HuH-7 (cell line): ENCODE measurements at regions not wholly inside any gene's neighbourhood (a gene's known extent, or its start where the extent isn't known, plus 50 kb on each side); places are given as distances from the start of the nearest gene placed in this dataset.

Experiments
- DNase-seq: peaks from one replicate; pipeline ENCODE4 v3.0.0; 2011; ENCODE audit warnings: low spot score

DNA sequence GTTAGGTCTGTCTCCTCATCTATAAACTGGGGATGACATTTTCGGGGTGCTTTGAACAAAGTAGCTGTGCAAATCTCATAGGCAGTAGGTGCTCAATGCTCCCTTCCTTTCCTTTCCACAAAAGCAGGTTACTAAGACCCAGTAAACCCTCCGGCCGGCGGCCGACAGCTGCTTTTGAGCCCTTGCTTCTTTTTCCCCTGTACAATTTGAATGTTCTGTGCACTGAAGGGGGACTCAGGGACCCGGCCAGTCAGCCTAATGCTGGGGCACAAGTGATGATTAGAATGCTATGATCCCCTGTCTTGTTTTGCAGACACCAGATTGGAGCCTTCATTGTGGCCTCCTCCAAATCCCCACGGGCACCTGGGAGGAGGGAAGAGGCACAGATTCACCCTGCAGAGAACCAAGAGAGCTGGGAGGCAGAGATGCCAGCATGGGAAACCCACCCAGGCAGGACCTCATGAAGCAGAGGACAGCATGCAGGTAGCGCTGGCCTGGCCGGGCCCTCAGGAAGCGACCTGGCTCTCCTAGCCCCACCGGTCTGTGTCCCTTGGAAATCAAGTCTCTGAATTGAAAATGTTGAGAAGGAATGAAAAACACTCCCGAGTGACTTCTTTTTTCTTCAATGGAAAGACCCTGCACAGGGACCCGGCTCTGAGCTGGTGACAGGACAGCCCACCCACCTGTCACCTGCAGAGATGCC is 128.6 kb upstream of the HDAC4 start:
- DNase-seq = no peak

- no peak for DNase-seq
Observed at GRCh38 chr2:239528883-239529282, 128.1 kb upstream of the HDAC4 start.

DNA sequence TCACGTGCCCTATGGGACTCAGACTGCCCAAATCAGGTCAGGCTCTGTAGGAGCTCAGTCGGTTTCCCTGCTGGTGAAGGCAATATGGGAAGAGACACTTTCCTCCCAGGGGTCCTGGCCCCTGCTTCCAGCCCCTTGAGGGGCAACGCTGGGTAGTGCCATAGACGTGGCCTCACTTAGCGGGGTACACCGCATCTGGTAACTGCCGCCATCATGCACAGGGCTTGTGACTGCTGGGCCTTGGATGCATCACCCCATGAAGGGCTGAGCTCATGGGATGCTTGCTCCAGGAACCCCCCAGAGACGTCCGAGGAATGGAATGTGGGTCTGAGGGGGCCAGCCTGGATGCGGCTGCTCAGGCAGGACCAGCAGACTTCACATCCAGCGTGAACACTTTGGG is 127.3 kb upstream of the HDAC4 start:
- DNase-seq = no peak

GRCh38 chr2:239526666-239527415 is 126.0 kb upstream of the HDAC4 start:
- no peak for DNase-seq

DNA sequence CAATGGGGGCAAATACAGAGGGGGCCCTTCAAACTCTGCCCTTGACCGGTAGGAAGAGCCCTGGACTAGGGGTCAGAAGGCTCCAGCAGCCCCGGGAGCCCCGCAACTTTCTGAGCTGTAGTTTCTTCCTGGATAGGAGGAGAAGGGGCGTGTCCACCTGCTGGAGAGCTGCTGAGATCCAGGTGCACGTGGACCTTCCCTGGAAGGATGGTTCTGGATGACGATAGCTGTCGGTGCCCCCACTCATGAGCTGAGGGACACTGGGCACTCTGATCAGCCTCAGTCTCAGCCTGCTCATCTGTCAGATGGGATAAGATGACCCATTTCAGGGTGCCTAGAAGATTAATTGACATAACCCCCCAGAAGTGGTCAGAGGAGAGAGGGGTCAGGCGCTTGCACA is 125.2 kb upstream of the HDAC4 start:
- no peak for DNase-seq

DNA sequence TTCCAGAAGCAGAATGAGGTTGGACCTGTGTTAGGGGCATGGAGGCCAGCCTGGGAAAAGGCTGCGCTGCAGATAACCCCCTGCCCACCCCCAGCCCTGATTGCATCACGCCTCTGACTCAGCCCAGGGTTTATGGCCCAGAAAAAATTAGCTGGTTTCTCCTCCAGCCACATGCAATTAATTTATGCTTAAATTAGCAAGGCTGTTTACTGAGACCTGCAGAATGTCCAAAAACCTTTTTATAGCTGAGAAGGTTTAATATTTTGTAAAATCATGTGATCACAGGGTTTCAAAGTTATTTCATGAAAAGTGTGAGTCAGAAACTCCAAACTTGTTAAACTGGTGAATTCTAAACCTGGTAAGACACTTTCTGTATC is 123.1 kb upstream of the HDAC4 start:
- DNase-seq = no peak

DNA sequence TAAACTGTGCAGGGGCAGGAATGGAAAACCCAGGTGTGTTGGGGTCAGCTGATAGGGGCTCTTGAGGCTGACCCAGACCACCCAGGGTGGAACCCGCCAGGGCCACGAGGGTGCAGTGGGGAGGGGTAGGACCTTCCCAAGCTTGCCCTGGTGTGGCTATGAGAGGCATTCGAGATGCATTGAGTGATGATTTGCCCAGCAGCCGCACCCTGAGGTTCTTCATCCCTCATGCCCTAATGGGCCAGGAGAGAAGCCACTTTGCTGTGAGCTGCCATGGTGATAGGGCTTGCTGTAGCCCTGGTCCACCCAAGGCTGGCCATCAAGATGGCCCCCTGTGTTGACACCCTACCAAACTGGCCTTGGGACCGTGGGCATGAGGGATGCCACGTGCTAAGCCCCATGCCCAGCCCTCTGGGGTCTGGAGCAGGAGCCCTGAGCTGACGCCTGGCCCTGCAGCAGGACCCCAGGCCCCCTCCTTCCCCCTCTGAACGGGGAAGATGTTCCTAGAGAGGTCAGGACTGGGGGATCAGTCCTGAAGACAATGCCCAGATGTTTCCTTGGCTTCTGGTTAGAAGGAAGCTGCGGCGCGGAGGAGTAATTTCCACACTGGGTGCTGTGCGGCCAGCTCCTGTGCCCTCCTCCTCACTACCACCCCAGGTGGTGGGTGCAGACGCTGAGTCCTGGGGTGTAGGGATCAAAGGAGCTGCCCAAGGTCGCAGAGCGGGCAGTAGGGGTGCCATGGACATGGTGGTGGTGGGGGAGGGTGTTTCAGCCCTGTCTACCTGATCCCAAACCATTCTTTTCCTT is 122.5 kb upstream of the HDAC4 start:
- no peak for DNase-seq

GRCh38 chr2:239522740-239523119 is 121.9 kb upstream of the HDAC4 start:
- no peak for DNase-seq

DNA sequence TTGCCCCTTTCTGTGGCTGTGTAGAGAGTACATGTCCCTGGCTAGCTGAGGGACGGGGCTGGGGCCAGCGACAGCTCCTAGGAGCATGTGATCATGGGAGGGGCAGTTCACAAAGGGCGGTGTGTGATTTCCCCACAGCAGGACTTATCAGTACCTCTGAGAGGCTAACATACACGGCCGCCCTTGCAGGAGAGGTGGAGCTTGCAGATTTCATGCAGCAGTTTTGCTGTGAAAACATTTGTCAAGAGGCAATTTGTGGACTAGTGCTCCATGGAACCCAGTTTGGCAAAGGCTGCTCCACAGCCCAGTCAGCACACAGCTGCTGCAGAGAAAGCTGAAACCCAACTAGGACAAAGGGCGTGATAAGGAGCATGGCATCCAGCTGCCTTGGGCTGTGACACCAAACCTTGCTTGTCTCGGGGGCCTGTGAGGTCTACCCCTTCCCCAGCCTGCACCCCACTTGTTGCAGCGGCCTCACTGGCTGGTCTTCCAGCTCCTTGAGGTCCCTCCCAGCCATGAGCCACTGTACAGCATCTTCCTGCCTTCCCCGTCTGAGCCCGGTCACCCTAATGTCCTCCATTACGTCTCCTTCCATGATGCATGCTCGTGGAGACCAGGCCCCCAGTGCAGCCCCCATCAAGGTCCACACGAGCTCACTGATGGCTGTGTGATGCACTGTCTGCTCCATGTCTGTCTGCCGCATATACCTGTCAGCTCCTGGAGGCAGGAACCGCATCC is 121.4 kb upstream of the HDAC4 start:
- peak; percentile 16 for DNase-seq

GRCh38 chr2:239521518-239521815 is 120.6 kb upstream of the HDAC4 start:
- no peak for DNase-seq

DNA sequence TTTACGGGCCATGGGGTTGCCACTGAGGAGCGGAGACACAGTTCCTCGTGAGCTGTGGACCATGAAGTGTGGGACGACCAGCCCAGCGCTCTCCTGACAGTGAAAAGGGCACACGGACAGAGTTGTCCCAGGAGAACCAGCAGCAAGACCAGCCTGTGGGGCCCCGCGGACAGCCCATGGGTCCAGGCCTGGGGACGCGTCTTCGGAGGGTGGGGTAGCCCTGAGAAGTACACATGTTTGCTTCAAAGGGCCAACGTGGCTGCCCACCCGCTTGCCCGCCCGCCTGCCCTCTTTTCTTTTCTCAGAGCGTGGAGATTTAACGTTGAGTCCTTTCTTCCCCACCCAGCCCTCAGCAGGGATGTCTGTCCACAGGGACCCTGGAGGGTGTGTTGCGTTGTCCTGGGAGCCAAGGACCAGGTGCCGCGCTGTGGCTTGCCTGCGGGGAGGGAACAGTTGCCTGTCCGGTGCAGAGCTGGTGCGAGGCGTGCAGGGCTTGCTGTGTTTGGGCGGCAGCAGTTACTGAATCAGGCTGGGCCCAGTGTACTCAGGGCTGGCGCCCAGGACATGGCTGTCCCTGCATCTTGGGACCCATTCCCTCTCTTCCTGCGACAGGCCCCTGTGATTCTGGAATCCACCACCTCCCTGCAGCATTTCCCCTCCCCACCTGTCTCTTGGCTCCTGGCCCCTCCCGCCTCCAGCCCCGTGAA is 120.1 kb upstream of the HDAC4 start:
- DNase-seq = no peak

DNA sequence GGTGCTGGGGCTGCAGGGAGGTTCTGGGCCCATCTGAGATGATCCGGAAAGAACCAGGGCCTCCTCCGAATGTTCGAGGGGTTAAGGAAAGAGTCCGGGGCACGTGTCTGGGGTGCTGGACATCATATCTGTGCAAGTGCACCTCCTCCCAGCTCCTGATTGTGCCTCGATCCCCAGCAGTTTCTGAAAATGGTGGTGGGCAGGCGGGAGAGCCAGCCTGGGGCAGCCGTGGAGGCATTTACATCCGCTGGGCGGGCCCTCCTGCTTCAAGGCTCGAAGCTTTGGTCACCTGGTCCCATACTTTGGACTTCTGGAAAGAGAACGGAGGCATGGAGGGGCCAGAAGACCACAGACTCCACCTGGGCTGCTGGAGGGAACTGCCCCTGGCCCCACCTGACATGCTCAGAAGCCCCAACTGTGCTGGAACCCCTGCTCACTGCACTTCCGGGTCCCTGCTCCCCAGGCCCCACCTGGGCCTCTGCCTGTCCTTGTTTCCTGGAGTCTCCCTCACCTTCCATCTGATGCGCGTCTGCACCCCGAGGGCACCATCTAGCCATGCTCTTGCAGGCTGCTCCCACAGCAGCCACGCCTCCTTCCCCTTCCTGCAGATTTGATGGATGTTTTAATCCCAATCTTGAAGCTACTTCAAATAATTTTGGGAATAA is 119.2 kb upstream of the HDAC4 start:
- DNase-seq = no peak

GRCh38 chr2:239519089-239519920 is 118.5 kb upstream of the HDAC4 start:
- no peak for DNase-seq

- DNase-seq = no peak
Observed at GRCh38 chr2:239518286-239519088, 117.7 kb upstream of the HDAC4 start.

DNA sequence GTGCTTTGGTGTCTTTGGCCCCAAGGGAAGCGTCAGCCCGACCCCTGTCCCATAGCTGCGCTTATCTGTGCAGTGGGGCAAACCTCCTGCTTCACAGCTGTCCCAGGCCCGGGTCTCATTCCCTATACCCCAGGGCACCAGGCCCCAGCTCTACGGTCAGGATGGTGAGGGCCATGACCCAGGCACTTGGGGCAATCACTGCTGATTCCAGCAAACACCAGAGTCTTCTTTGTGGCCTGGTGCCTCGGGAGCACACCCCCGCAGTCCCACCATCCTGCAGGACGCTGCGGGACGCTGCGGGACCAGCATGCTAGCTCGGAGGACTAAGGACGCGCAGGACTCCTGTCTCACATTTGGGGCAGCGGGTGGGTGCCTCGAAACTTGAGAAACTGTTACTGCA is 116.9 kb upstream of the HDAC4 start:
- DNase-seq = no peak

- no peak for DNase-seq
Observed at GRCh38 chr2:239516954-239517305, 116.1 kb upstream of the HDAC4 start.

DNA sequence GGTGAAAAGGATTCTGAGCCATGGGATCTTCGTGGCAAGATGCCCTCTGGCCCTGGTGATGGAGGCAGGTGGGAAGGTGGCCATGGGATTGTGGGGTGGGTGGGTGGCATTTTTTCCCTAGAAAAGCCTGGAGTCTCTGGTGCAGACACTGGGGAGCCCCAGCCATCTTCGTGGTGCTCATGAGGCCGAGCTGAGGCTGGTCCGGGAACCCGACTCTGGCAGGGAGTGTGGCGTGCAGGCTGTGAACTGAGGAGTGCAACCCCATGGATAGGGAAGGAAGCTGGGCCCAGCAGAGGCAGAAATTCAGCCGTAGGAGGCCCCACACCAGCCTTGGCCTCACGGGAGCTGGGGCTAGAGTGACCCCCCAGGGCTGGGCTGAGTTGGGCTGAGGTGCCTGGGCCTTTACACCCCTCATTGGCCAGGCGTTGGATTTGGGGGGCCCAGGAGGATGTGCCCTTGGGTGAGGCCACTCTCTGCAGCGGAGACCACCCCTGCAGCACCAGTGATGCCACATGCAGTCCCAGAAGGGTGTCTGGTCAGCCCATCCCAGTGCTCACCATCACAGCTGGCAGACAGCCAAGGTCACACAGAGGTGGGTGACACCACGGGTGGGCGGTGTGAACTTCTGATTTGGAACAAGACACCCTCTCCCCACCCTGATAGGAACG is 115.6 kb upstream of the HDAC4 start:
- DNase-seq = no peak

DNA sequence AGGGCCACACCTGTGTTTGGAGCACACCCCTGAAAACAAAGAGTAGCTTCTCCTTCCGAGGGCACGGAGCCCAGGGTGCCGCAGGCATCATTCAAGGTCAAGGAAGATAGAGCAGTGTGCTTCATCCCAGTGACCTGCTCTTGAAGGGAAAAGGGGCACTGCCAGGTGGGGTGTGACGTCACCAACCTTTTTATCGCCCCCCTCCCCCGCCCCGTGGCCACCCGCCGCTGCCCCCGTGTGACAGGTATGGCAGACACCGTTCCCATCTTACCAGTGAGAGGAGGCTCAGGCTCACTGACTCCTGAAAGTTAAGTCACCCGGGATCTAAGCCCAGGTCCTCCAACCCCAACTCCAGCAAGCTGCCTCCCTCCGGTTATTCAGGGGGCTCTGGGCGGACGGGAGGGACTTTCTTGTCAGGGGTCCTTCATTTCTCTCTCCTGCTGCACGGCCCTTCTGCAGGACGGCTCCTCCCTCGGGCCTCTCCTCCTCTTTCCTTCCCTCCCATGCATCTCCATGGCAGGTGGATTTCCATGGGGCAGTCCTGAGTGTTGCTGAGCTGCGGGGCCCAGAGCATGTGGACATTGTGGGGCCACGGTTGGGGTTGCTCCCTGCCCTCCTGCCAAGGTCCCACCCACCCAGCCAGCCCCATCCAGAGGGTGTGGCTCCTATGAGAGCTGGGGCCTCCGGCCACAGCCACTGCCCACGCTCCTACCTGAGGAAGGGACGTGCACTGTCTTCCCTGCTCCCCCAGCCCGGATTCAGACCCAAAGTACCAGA is 114.1 kb upstream of the HDAC4 start:
- DNase-seq = no peak
